Uterus (tissue), 2 donors: ENCODE measurements at regions not wholly inside any gene's neighbourhood (a gene's known extent, or its start where the extent isn't known, plus 50 kb on each side); places are given as distances from the start of the nearest gene placed in this dataset.

Experiments
- POLR2A ChIP-seq, 2 donors: fragments of 450-650 bp; IDR thresholded peaks; one replicate each; pipeline ENCODE4 v1.6.1; 2016; ENCODE audit warnings: antibody characterized with exemption in 2 of 2, mild to moderate bottlenecking in 1 of 2, moderate library complexity in 1 of 2
- TF ChIP-seq, protein P1 (sequence below), 4 experiments: fragments of 200-600 bp in 2 of 4; fragments of 450-650 bp in 2 of 4; sonication (generic) in 2 of 4; IDR thresholded peaks; one replicate each; pipeline ENCODE4 v1.5.1; 2016 to 2019; ENCODE audit warnings: antibody characterized with exemption in 4 of 4, mild to moderate bottlenecking in 2 of 4, moderate library complexity in 1 of 4

DNA sequence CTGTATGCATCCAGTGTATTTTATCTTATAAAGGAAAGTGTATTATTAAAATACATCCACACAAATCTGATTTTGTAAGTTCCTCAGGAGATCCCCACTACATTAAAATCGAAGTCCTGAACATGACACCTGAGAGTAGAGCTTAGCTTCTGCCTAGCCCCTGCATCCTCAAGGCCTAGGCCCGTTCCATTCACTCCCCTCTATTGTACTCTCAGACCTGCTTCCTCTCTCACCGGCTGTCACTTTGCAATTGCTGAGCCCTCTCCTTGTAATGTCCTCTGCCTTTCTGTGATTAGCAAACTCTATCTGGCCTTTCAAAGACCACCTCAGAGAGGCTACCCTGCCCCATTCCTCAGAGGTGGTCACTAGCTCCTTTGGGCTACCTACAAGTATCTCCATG lies 160.8 kb downstream of the FTCDNL1 start:
- no peak for TF ChIP-seq POLR2A (IDR thresholded peaks at IDR 0.05)
- TF ChIP-seq, protein P1, sequence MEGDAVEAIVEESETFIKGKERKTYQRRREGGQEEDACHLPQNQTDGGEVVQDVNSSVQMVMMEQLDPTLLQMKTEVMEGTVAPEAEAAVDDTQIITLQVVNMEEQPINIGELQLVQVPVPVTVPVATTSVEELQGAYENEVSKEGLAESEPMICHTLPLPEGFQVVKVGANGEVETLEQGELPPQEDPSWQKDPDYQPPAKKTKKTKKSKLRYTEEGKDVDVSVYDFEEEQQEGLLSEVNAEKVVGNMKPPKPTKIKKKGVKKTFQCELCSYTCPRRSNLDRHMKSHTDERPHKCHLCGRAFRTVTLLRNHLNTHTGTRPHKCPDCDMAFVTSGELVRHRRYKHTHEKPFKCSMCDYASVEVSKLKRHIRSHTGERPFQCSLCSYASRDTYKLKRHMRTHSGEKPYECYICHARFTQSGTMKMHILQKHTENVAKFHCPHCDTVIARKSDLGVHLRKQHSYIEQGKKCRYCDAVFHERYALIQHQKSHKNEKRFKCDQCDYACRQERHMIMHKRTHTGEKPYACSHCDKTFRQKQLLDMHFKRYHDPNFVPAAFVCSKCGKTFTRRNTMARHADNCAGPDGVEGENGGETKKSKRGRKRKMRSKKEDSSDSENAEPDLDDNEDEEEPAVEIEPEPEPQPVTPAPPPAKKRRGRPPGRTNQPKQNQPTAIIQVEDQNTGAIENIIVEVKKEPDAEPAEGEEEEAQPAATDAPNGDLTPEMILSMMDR (IDR thresholded peaks at IDR 0.05): no peak
